GM18526 (cell line): ENCODE measurements at regions not wholly inside any gene's neighbourhood (a gene's known extent, or its start where the extent isn't known, plus 50 kb on each side); places are given as distances from the start of the nearest gene placed in this dataset.

Source experiments
- POLR2A ChIP-seq: IDR thresholded peaks from 3 replicates; pipeline ENCODE4 v1.6.1; 2011; ENCODE audit not compliant: insufficient read length; ENCODE audit errors: extremely low read depth

DNA sequence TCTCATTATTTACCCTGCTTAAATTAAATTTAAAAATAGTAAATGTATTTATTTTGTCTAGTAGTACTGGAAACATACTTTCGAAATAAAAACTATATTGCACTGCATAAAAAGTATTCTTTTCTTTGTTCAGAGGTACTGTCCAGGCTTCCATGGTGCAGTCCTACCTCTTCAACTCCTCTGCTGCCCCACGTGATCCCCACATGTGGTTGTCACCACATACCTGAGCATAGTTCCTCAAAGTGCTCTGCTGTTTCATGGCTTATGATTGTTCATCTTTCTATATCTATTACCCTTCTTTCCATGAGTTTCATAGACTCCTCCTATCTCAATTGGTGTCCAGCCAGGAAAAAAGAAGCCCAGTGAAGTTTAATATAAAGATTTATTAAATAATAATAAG lies 317.5 kb upstream of the OR4E1 start:
- no peak for TF ChIP-seq POLR2A

DNA sequence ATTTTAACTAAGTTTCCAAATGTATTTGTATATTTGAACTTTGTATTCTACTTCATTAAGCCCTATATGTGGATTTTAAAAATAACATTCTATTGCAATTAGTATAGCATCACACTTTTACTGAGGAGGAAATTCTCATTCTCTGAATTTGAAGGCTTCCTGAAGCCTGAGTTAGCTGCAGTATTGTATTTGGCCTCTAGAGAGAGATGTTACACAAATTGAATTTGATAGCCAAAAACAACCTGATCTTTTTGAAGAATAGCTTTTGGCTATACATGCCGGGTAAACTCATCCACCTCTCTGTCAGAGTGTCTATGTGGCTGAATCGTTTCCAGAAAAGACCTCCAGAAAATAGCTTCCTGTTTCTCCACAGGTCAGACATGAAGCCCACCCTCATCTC lies 316.5 kb upstream of the OR4E1 start:
- no peak for TF ChIP-seq POLR2A

DNA sequence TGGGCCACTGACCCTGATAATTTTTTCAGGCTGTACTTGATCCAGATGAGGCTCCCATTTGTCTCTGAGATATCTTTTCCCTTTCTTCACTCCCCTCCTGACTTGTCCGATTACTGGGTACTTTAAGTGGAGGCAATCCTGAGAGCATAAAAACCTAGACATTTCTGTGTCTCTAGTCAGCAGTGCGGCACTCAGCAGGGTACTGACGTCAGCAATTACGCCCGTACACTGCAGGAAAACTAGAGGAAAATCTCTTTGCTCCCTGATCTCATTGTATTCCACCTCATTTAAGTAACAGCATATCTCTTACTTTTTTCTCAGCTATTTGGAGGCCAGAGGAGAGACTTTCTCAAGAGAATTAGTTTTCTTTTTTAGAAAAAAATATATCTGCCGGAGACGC lies 315.5 kb upstream of the OR4E1 start:
- TF ChIP-seq POLR2A: no peak

DNA sequence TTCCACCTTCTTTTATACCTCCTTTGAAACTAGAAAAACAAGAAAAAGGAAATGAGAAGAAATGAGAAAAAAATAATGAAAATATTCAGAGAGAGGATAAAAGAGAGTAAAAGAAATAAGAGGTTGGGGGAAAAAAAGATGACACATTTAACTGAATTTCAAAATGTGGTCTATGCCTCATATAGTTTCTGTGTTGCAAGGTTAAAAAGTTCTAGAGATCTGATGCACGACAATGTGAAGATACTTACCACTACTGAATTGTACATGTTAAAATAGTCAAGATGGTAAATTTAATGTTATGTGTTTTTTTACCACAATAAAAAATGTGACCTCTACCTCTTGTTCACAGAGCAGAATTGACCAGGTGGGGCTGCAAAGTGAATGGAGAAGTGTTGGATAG lies 314.8 kb upstream of the OR4E1 start:
- TF ChIP-seq POLR2A: no peak

DNA sequence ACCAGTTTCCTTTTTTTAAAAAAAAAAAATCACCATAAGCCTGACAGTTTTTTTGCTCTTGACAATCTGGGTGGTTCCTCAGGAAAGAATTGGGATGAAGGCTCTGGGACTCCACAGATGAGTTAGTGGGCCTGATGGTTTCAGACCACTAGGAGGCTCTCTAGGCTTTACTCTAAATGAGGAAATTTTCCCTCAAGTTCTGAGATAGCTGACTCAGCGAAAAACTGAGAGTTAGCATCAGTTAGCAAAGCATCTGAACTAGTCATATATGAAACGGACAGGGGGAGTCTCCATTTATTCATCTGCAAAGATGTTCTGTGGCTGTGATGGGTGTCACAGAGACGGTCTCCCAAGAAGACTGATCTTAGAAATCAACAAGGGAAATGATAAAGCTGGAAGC lies 314.3 kb upstream of the OR4E1 start:
- no peak for TF ChIP-seq POLR2A

DNA sequence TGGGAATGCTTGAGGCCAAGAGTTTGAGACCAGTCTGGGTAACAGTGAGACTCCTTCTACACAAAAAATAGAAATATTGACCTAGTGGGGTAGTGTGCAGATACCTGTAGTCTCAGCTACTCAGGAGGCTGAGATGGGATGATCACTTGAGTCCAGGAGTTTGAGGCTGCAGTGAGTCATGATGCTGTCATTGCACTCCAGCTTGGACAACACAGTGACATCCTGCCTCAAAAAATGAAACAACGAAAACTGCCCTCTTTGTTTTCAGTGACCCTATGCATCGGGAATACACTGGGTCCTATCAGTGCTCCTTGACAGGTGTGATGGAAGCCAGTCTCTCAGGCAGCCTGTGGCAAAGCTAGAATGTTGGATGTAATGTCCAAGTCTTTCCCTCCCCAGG lies 311.5 kb upstream of the OR4E1 start:
- TF ChIP-seq POLR2A: no peak

DNA sequence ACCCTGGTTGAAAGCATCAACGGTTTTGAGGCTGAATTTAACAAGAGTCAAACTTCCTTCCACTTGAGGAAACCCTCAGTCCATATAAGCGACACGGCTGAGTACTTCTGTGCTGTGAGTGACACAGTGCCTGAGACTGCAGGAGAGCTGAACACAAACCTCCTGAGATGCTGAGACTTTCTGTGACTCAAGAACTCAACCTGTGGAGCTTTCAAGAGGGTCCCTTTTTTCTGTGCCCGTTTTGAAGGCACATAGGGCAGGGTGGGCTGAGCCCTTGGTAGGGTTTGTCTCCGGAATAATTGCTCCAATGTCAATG lies 305.3 kb upstream of the OR4E1 start:
- TF ChIP-seq POLR2A: no peak

DNA sequence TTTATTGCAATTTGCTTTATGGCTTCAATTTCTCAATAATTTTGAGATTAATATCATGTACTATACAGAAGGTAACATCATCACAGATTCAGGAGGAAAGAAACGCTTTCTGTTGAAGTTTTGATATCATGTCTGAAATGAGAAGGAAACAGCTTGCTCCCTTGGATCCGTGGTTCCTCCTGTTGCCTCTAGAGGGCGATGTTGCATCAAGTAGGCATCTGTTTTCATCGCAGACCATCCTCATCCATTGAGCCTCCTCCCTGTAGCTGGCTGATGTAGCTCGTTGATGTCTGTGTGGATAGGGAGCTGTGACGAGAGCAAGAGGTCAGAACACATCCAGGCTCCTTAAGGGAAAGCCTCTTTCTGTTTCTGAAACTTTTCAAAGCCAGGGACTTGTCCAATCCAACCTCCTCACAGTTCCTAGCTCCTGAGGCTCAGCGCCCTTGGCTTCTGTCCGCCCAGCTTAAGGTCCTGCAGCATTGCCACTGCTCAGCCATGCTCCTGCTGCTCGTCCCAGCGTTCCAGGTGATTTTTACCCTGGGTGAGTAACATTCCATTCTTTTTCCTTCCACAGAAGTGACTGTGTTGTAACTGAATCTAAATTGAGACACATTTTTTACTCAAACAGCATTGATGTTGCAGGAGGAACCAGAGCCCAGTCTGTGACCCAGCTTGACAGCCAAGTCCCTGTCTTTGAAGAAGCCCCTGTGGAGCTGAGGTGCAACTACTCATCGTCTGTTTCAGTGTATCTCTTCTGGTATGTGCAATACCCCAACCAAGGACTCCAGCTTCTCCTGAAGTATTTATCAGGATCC lies 304.8 kb upstream of the OR4E1 start:
- TF ChIP-seq POLR2A: no peak

DNA sequence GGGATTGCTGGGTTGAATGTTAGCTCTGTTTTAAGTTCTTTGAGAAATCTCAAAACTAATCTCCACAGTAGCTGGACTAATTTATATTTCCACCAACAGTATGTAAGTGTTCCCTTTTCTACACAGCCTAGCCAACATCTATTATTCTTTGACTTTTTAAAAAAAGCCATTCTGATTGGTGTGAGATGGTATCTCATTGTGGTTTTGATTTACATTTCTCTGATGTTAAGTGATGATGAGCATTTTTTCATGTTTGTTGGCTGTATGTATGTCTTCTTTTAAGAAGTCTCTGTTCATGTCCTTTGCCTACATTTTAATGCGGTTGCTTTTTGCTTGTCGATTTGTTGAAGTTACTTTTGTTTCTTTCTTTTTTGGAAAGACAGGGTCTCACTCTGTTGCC lies 301.1 kb upstream of the OR4E1 start:
- no peak for TF ChIP-seq POLR2A

DNA sequence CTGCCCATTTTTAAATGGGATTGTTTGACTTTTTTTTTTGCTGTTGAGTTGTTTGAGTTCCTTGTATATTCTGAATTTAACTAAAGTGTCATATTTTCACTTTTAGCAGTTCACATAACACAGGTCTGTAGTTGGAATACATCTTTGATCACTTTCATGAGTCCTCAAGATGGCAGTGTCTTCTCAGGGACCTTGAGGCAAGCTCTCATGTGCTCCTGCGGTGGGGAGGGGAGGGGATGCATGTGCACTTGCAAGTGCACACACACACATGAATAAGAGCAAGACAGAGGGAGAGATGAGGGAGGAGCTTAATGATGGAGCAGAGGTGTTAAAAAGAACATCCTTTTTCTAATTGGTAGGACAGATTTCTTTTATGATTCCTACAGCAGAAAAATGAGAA lies 291.4 kb upstream of the OR4E1 start:
- TF ChIP-seq POLR2A: no peak

DNA sequence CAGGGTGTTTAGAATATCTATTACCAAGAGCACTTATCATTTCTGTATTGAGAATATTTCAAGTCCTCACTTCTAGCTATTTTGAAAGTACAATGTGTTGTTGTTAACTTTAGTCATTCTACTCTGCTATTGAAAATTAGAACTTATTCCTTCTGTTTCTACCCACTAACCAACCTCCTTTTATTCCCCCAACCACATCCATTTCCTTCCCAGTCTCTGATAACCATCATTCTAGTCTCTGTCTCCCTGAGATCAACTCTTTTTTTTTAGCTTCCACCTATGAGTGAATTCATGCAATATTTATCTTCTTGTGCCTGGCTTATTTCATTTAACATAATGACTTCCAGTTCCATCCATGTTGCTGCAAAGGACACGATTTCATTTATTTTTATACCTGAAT lies 290.6 kb upstream of the OR4E1 start:
- TF ChIP-seq POLR2A: no peak

DNA sequence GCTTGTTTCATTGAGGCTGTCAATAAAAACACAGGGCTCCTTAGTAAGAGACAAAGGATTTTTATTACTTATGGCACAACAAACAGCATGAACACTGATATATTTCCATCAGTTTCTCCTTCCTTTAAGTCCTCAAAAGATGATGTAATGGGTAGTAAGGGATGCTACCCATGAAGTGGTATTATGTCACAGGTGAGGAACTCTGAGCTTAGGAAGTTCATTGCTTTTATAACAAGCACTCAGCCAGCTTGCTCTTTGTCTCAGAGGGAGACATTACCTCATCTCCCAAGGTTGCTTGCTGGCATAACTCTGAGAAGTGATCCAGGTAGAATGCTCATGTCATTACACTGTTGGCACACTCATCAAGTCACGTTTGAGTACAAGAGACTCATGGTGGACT lies 287.0 kb upstream of the OR4E1 start:
- TF ChIP-seq POLR2A: no peak

DNA sequence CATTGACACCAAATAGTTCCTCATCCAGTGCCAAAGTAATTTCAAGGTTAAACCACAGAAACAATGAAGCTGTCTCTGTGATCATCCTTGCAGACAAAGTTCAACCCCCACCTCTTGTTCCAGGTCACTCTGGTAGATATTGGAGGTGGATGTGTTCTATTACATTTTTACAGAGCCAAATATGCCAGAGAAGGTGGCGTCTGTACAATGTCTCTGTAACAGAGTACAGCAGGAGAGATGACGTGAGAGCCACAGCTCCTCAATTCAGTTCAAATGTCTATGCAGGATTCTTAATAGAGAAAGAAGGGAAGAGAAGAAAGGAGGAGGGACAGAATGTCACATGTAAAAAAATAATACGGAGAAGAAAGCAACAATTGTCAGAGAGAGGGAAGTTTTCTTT lies 268.3 kb upstream of the OR4E1 start:
- no peak for TF ChIP-seq POLR2A

DNA sequence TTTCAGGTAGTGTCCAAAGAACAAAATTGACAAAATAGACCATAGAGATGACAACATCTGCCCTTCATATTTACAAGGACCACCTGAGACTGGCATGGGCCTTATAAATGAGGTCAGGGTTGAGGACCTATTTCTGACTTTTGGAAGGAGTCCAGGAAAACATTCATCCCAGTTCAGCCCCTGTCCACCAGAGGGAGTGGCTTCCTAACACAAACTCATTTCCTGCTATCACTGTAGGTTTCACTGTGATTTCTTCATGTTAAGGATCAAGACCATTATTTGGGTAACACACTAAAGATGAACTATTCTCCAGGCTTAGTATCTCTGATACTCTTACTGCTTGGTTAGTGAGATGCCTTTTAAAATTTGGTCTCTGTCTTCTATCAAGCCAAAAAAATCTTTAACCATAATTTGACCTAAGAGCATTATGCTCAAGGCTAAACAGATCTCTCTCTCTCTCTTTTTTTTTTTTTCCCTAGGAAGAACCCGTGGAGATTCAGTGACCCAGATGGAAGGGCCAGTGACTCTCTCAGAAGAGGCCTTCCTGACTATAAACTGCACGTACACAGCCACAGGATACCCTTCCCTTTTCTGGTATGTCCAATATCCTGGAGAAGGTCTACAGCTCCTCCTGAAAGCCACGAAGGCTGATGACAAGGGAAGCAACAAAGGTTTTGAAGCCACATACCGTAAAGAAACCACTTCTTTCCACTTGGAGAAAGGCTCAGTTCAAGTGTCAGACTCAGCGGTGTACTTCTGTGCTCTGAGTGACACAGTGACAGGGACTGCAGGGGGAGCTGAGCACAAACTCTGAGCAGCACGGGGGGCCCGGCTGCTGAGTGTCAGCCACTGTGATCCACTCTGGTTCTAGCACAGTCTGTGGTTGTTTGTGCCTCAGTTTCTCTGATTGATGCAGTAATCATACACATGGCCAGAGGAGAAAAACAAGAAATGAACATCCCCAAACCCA lies 267.6 kb upstream of the OR4E1 start:
- TF ChIP-seq POLR2A: no peak

DNA sequence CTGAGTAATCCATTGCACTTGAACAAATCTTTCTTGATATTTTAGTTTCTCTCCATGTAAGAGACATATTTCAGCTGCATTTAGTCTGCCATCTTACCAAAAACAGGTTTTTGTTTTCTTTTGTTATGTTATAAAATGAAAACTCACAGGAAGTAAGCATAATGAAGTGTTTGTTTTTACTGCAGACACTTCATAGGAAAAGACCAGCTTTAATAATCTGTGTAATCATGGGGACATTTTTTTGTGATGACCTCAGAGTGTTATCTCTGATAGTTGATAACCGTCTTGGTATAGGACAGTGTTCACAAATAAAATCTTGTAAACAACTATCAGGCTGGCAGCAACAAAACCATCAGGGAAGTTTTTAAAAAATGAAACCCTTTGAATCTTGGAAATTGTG lies 266.2 kb upstream of the OR4E1 start:
- TF ChIP-seq POLR2A: no peak

DNA sequence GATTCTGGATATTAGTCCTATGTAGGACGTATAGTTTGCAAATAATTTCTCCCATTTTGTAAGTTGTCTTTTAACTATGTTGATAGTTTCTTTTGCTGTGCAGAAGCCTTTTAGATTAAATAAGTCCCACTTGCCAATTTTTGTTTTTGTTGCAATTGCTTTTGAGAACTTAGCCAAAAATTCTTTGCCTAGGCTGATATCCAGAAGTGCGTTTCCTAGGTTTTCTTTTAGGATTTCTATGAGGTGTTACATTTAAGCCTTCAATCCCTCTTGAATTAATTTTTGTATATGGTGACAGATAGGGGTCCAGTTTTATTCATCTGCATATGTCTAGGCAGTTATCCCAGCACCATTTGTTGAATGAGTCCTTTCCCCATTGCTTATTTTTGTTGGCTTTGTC lies 264.4 kb upstream of the OR4E1 start:
- TF ChIP-seq POLR2A: no peak
